Left hindlimb (tissue), 1 donor: ENCODE measurements at regions not wholly inside any gene's neighbourhood (a gene's known extent, or its start where the extent isn't known, plus 50 kb on each side); places are given as distances from the start of the nearest gene placed in this dataset.
A peak's percentile ranks its signal among the peaks of the same experiment; 100 is the strongest.

ENCODE experiments used
- DNase-seq: peaks from one replicate; pipeline ENCODE4 v3.0.0-alpha.2; 2018

GRCh38 chr2:15796167-15796942 lies 144.0 kb upstream of the MYCN start:
- DNase-seq: no peak

- DNase-seq: no peak
Observed at GRCh38 chr2:15797231-15797938, 143.0 kb upstream of the MYCN start.

GRCh38 chr2:15797939-15798281 lies 142.4 kb upstream of the MYCN start:
- DNase-seq: no peak

- no peak for DNase-seq
Observed at GRCh38 chr2:15798701-15799431, 141.5 kb upstream of the MYCN start.

GRCh38 chr2:15799432-15799827 lies 140.9 kb upstream of the MYCN start:
- no peak for DNase-seq

GRCh38 chr2:15800495-15801329 lies 139.6 kb upstream of the MYCN start:
- no peak for DNase-seq

GRCh38 chr2:15801439-15801838 lies 138.9 kb upstream of the MYCN start:
- no peak for DNase-seq

GRCh38 chr2:15801904-15802303 lies 138.4 kb upstream of the MYCN start:
- DNase-seq: no peak

GRCh38 chr2:15802657-15803542 lies 137.4 kb upstream of the MYCN start:
- no peak for DNase-seq

- DNase-seq: no peak
Observed at GRCh38 chr2:15803543-15804245, 136.7 kb upstream of the MYCN start.

- no peak for DNase-seq
Observed at GRCh38 chr2:15804246-15804619, 136.1 kb upstream of the MYCN start.

GRCh38 chr2:15804691-15805090 lies 135.7 kb upstream of the MYCN start:
- DNase-seq: no peak

GRCh38 chr2:15805206-15805605 lies 135.1 kb upstream of the MYCN start:
- DNase-seq: no peak

GRCh38 chr2:15805772-15806171 lies 134.6 kb upstream of the MYCN start:
- no peak for DNase-seq

GRCh38 chr2:15806801-15807417 lies 133.4 kb upstream of the MYCN start:
- DNase-seq: no peak

- DNase-seq: no peak
Observed at GRCh38 chr2:15807418-15808203, 132.7 kb upstream of the MYCN start.

GRCh38 chr2:15808204-15808910 lies 132.0 kb upstream of the MYCN start:
- peak; percentile 76 for DNase-seq

GRCh38 chr2:15808944-15809343 lies 131.4 kb upstream of the MYCN start:
- no peak for DNase-seq

- no peak for DNase-seq
Observed at GRCh38 chr2:15809404-15809803, 130.9 kb upstream of the MYCN start.
